Activated T-helper 2 cell treated with anti-CD3 and anti-CD28 coated beads, Interferon-gamma antibody, Interleukin-2, Interleukin-4, amounts not matched to agents 10 μg/mL and 5 μg/mL and 100 μg/mL, durations not matched to agents 14 hours and 24 hours and 36 hours (primary cell): ENCODE measurements at regions not wholly inside any gene's neighbourhood (a gene's known extent, or its start where the extent isn't known, plus 50 kb on each side); places are given as distances from the start of the nearest gene placed in this dataset.

Experiments used
- DNase-seq: peaks from one replicate; pipeline ENCODE4 v3.0.0; 2021; ENCODE audit warnings: low spot score
- H3K27ac Mint-ChIP-seq: one replicate; pipeline ENCODE4 v1.8.0; 2021; ENCODE audit warnings: mixed read lengths
- H3K27me3 Mint-ChIP-seq: one replicate; pipeline ENCODE4 v1.8.0; 2021; ENCODE audit warnings: low read depth, mixed read lengths
- H3K36me3 Mint-ChIP-seq: one replicate; pipeline ENCODE4 v1.8.0; 2021; ENCODE audit warnings: low read depth, mixed read lengths
- H3K4me1 Mint-ChIP-seq: one replicate; pipeline ENCODE4 v1.8.0; 2021; ENCODE audit warnings: low read depth, mixed read lengths
- H3K4me3 Mint-ChIP-seq: one replicate; pipeline ENCODE4 v1.8.0; 2021; ENCODE audit warnings: low read depth, mild to moderate bottlenecking, moderate library complexity, mixed read lengths
- H3K9me3 Mint-ChIP-seq: one replicate; pipeline ENCODE4 v1.8.0; 2021; ENCODE audit warnings: mixed read lengths
- intact Hi-C: fragments of 100-400 bp; cut with micrococcal nuclease; formaldehyde crosslinking; loops from one replicate; pipeline ENCODE4 v1.15.1; 2023

DNA sequence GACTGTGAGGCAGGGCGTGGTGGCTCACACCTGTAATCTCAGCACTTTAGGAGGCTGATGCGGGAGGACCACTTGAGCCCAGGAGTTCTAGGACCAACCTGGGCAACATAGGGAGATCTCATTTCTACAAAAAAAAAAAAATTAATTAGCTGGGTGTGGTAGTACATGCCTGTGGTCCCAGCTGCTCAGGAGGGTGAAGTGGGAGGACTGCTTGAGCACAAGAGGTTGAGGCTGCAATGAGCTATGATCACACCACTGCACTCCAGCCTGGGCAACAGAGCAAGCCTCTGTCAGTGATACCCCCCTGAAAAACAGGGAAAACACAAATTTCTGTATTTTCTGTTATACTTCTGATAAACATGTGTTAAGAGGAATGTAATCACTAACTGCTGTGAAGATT is 57.8 kb upstream of the ARHGAP32 start:
- intact Hi-C loops = no loop called here
- H3K27ac Mint-ChIP-seq = no peak overlapping the region
- H3K9me3 Mint-ChIP-seq = no peaks in the 10 kb centered on the region
- DNase-seq = no peak
- H3K27me3 Mint-ChIP-seq = peaks cover 2% of the 10 kb centered on the region
- no peaks in the 10 kb centered on the region for H3K36me3 Mint-ChIP-seq
- peaks cover 39% of the 10 kb centered on the region for H3K4me1 Mint-ChIP-seq
- no peak overlapping the region for H3K4me3 Mint-ChIP-seq

GRCh38 chr11:129249351-129249750 is 57.2 kb upstream of the ARHGAP32 start:
- Mint-ChIP-seq H3K36me3 (no peaks in the 10 kb centered on the region), H3K9me3 (no peaks in the 10 kb centered on the region), H3K27ac (no peak overlapping the region), H3K4me3 (no peak overlapping the region), H3K27me3 (peaks cover 2% of the 10 kb centered on the region), H3K4me1 (peaks cover 39% of the 10 kb centered on the region)
- no peak for DNase-seq
- intact Hi-C loops = no loop called here

DNA sequence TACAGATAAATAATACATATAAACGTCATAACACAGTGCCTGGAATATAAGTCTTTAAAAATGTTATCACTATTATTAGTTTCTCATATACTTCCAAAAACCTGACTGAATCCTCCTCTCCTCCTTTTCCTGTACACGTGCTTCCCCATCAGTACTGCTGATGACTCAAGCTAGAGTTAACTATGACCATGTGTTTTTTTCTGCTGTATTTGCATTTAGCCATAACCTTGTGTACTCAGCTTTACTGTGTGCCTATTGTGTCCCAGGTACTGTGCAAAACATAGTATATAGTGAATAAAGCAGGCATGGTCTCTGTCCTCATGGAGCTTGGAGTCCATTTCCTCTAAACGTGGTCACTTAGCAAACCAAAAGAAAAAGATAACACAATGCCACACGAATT is 56.5 kb upstream of the ARHGAP32 start:
- H3K27ac Mint-ChIP-seq = no peak overlapping the region
- H3K36me3 Mint-ChIP-seq = no peaks in the 10 kb centered on the region
- intact Hi-C loops = no loop called here
- peaks cover 2% of the 10 kb centered on the region for H3K27me3 Mint-ChIP-seq
- H3K4me3 Mint-ChIP-seq = no peak overlapping the region
- DNase-seq = no peak
- H3K9me3 Mint-ChIP-seq = no peaks in the 10 kb centered on the region
- peaks cover 39% of the 10 kb centered on the region for H3K4me1 Mint-ChIP-seq

- no peaks in the 10 kb centered on the region for H3K9me3 Mint-ChIP-seq
- no peak overlapping the region for H3K4me3 Mint-ChIP-seq
- DNase-seq = no peak
- no peaks in the 10 kb centered on the region for H3K27me3 Mint-ChIP-seq
- peaks cover 42% of the 10 kb centered on the region for H3K4me1 Mint-ChIP-seq
- intact Hi-C loops = loop anchor here (2.0 kb wide), 1 partner anchor 34 kb away; no protein-coding TSS in a partner anchor
- H3K27ac Mint-ChIP-seq = no peak overlapping the region
- no peaks in the 10 kb centered on the region for H3K36me3 Mint-ChIP-seq
Measured at GRCh38 chr11:129247135-129247534, 55.0 kb upstream of the ARHGAP32 start.

- intact Hi-C loops = no loop called here
- Mint-ChIP-seq H3K9me3 (no peaks in the 10 kb centered on the region), H3K36me3 (peaks cover under 1% of the 10 kb centered on the region), H3K4me1 (peaks cover 27% of the 10 kb centered on the region), H3K4me3 (no peak overlapping the region), H3K27ac (no peak overlapping the region), H3K27me3 (no peaks in the 10 kb centered on the region)
- no peak for DNase-seq
Measured at GRCh38 chr11:129242855-129243254, 50.7 kb upstream of the ARHGAP32 start.
